ENCODE measurements at regions not wholly inside any gene's neighbourhood (a gene's known extent, or its start where the extent isn't known, plus 50 kb on each side); places are given as distances from the start of the nearest gene placed in this dataset.

DNA sequence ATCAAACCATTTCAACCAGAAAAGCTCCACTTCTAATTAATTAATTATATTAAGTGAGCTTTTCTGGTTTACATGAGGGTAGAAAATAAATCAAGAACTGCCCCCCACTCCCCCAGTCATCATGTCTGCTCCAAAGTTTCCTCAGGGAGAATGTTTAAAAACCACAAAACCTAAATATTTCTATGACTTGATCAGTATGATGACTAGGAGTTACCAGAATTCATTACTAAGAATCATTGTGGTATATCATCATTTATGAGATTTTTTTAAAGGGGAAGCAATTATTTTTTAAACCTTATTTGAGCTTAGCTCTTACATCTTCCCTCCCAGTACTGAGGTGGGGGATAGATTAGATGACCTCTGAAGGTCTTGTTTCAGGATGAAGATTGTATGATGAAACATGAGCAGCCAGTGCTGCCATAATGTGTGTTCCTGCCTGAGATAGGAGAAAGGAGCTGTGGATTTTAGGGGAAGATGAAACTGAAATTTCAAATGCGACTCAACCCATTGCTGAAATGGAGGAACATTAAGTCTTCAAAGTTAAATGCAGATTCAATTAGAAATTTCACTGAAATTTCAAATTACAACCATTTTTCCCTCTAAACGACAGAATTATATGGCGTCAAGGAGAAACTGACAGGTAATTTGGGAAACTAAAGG, 401.3 kb upstream of the CADM1 start:
- DNase-seq, result no peak

DNA sequence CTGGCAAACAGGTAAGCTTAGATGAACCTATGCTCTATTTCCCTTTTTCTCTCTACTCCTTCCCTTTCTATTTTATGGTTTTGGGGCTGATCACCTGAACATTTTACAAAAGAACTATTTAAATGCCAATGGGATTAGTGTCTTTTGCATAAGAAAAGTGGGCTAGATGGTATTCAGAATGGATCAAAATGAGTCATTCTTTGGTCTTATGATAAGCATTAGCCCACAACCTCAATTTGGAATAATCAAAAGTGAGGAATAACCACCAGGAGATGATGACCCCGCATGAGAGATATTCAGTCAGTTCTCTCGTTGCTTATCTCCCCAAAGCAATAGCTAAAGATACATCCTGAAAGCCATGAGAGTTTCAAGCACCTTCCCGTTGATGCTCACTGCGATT, 399.0 kb upstream of the CADM1 start:
- DNase-seq, result no peak

GRCh38 chr11:115901069-115901468, 396.9 kb upstream of the CADM1 start:
- no peak for DNase-seq

DNA sequence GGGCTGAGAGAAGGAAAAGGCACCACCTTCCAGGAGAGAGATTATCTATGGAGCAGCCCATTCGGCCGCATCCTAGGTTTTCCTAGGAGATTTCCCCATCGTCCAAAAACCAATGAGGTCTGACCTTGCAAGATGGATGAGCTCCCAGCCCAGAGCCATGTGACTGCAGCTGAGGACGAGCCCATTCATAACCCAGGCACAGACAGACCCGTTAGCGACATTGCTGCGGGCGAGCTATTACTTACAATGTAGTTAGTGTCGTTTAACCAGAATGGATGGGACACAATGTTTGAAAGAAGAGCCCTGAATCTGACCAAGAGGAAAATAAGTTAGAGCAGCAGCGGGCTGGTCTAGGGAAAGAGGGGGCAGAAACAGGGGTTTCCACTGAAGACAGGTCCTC, 395.9 kb upstream of the CADM1 start:
- no peak for DNase-seq

- DNase-seq, result no peak
Observed at GRCh38 chr11:115897707-115898106, 393.5 kb upstream of the CADM1 start.

DNA sequence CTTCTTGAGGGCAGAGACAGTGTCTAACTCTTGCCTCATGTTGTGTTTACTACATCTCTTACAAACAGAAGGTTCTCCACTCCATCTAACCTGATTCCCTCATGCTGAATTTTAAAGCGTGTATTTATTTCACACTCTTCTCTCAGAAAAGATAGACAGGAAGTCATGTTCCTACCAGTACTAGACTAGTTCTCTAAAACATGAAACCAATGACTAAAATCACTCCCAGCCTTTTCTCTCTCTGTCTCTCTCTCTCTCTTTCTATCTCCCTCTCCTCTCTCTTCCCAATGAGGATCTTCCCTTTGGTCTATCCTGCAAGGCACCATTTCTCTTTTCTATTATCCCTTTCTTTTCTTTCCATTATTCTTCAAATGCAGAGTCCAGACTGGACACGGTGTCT, 391.9 kb upstream of the CADM1 start:
- no peak for DNase-seq

DNA sequence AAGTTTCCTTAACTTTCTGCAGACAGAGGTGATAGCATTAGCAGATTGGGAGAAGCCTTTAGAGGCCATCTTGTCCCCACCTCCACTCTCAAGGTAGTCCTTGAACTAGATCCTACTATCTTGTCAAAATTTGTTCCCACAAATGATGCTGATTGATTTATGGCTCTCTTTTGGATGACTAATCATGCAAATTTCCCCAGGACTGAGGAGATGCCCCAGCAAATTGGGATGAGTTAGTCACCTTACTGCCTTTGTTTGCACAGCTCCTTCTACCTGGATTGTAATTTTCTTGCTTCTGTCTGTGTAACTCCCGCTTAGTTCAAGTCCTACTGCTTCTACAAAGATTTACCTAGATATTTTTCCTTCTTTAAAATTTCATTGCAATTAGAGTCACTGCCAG, 391.4 kb upstream of the CADM1 start:
- no peak for DNase-seq

GRCh38 chr11:115894176-115894575, 390.0 kb upstream of the CADM1 start:
- DNase-seq, result no peak

DNA sequence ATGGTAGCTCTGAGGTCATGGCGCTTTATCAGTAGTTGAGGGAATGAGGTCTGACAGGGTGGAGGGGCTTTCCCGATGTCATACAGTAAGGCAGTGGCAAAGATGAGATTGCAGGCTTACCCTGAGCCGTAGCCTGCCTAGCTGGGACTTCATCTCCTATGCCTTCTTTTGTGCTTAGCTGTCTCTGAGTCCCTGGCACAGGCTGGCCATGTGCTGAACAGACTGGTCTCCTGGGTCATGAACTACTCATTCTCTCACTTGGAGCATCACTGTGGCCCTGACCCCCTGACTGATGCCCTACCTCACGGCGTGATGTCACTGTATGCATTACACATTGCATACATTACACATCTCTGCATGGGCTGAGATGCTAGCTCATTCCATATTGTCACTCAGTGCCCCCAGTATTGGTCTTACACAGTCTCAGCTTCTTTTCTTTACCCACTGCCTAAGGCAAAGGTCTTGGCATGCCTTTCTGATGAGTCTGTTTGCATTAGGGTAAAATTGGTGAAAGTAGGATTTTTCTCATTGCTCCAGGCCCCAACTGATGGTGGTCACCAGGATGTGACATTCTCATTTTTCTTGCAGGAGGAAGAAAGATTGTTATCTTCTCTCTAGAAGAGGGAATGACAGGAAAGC, 389.4 kb upstream of the CADM1 start:
- DNase-seq, result no peak

DNA sequence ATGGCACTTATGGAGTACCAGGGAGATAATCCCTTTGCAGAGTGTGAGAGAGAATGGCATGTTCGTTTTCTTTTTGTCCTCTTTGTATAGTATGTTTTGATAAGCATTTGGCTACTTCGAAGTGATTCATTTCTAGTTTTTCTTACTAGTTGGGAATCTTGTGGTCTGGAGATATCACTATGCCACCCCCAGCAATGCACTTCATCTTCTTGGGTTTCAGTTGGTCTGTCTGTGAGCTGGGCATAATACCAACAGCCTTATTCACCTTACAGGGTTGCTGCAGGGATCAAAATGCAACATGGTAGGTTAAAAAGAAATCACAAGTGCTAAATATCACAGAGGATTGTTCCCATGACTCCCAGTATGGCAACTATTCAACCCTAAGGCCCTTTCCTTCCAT, 387.8 kb upstream of the CADM1 start:
- no peak for DNase-seq

- no peak for DNase-seq
Observed at GRCh38 chr11:115891581-115891980, 387.4 kb upstream of the CADM1 start.

- no peak for DNase-seq
Observed at GRCh38 chr11:115890500-115890899, 386.3 kb upstream of the CADM1 start.

GRCh38 chr11:115889712-115890111, 385.5 kb upstream of the CADM1 start:
- DNase-seq, result no peak

- DNase-seq, result no peak
Observed at GRCh38 chr11:115887727-115888126, 383.5 kb upstream of the CADM1 start.

- DNase-seq, result no peak
Observed at GRCh38 chr11:115887316-115887715, 383.1 kb upstream of the CADM1 start.

- DNase-seq, result peak; percentile 66
Observed at GRCh38 chr11:115886422-115886733, 382.2 kb upstream of the CADM1 start.

GRCh38 chr11:115885535-115886421, 381.6 kb upstream of the CADM1 start:
- no peak for DNase-seq

DNA sequence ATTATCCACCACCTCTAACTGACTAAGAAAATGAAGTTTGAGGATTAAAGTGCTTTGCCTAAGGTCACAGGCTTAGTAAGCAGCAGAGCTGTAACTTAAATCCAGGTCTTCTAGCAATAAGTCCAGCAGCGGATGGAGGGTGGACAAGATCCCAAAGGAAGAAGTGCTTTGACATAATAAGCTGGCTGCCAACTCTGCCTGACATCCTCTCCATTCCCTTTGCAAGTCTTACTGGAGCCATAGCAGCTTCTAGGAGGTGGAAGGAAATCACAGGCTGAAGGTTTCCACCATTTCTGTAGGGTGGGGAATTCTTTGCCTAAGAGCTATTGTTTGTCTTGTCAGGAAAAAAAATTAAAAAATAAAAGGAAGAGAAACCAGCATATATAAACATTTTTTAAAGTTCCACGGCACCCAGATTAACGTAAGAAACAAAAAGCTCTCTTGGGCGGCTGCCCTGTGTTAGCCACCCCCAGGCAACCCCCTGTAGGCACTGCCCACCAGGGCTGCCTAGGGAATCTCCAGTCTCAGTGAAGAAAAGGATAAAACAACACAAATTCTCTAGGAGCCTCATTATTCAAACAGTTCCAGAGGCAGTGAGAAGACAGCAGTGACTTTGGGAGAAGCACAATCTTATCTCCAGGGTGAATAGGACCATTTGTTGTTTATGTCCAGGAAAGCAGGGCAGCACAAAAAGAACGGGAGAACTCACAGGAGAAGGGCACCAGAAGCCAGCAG, 380.8 kb upstream of the CADM1 start:
- no peak for DNase-seq

GRCh38 chr11:115874843-115875242, 370.6 kb upstream of the CADM1 start:
- DNase-seq, result no peak

- DNase-seq, result no peak
Observed at GRCh38 chr11:115873813-115874212, 369.6 kb upstream of the CADM1 start.

DNA sequence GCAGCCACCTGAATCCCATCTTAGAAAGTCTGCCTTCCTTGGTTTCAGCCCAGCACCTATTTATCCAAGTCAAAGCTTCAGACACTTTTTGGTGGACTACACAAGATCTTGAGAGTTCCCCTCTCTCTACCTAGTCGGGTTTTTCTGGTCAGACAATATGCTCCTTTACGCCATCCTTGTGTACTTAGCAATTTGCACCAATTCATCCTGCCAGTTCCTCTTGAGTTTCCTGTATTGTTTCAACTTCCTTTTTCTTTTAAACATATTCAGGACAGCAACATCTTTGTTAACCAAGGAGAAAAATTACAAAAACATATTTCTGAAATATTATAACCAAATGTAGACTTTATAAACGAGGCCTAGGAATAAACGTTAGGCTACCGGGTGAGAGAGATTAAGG, 368.2 kb upstream of the CADM1 start:
- no peak for DNase-seq

DNA sequence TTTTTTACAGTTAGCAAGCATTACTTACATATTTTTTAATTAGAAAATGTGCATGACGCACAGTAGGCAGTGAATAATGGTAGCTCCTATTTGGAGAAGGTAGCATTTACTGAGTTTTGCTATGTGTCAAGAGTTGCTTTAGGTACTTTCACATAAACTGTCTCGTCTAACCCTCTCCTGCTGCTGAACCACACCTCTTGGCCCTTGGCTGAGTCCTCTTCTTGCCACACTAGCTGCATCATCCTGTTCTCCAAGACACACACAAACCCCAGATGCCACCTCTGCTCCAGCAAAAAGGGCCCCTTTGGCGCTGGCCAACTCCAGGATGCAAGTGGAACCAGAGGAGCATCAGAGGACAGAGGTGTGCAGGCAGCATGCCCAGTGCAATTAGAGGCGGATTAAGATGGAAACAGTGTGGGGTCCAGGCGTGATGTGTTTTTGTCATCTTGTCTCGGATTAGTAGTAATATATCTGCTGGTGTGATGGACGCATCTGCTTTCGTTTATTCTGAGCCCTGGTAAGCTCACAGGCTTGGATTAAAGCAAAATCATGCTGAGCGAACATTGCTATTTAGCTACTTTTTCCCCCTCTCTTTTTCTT, 367.0 kb upstream of the CADM1 start:
- no peak for DNase-seq

GRCh38 chr11:115869780-115870431, 365.7 kb upstream of the CADM1 start:
- DNase-seq, result no peak
